ENCODE measurements at regions not wholly inside any gene's neighbourhood (a gene's known extent, or its start where the extent isn't known, plus 50 kb on each side); places are given as distances from the start of the nearest gene placed in this dataset.

DNA sequence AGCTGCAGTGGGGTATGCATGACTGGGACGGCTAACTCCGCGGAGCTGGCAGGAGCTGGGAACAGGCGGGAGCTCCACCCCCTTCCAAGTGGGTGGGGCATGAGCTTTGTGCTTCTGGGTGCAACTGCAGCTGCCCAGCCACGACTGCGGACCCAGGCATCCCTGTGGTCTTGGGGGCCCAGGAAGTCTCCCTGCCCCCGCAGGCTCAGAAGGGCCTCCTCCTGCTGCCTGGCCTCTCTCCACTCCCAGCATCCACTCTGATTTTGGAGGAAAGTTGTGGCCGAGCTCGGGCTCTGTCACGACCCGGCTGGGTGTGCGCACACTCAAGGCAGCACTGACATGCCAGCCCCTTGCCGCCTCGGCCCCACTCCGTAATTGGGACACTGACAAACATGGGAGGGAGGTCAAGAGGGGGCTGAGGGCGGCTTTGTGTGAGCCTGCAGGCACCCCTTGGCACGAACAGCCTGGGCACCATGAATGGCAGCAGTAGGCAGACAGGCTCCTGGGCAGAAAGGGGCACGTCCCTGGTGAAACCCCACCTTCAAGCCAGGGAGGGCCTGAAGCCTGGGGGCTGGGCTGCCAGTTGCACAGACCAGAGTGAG, 822.6 kb downstream of the GLUD2 start:
- TF ChIP-seq POLR2A (IDR thresholded peaks at IDR 0.05) (no peak), POLR2AphosphoS5 (IDR thresholded peaks at IDR 0.05) (no peak)
- TF ChIP-seq, protein P1, sequence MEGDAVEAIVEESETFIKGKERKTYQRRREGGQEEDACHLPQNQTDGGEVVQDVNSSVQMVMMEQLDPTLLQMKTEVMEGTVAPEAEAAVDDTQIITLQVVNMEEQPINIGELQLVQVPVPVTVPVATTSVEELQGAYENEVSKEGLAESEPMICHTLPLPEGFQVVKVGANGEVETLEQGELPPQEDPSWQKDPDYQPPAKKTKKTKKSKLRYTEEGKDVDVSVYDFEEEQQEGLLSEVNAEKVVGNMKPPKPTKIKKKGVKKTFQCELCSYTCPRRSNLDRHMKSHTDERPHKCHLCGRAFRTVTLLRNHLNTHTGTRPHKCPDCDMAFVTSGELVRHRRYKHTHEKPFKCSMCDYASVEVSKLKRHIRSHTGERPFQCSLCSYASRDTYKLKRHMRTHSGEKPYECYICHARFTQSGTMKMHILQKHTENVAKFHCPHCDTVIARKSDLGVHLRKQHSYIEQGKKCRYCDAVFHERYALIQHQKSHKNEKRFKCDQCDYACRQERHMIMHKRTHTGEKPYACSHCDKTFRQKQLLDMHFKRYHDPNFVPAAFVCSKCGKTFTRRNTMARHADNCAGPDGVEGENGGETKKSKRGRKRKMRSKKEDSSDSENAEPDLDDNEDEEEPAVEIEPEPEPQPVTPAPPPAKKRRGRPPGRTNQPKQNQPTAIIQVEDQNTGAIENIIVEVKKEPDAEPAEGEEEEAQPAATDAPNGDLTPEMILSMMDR (IDR thresholded peaks at IDR 0.05 in 8 of 11, conservative IDR thresholded peaks at IDR 0.05 in 3 of 11) = no peak

Data from spleen (tissue), 7 donors.